ENCODE measurements at regions not wholly inside any gene's neighbourhood (a gene's known extent, or its start where the extent isn't known, plus 50 kb on each side); places are given as distances from the start of the nearest gene placed in this dataset.

DNA sequence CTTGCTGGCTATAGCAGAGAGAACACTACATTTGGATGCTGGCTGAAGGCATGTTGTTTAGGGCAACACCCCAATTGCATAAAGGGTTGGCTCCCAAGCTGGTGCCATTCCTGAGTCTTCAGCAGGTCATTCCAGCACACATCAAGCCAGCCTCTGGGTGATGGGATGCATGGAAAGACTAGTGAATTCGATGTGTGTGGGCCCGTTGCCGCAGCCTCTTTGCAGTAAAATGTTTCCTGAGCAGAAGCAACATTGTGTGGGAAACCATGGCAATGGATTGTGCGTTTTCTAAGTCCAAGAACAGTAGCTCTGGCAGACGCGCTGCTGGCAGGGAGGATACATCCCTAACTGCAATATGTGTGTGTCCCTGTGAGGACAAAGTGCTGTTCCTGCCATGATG is 142.4 kb upstream of the SLC24A3 start:
- Histone ChIP-seq H3K9ac (ENCODE audit: insufficient read length) (no peak overlapping the region), H3K27ac (no peak overlapping the region), H3K9me3 (ENCODE audit: low read depth, low read length) (no peaks in the 10 kb centered on the region)

GRCh38 chr20:19070681-19071445 is 141.6 kb upstream of the SLC24A3 start:
- Histone ChIP-seq H3K9me3 (ENCODE audit: low read depth, low read length) (no peaks in the 10 kb centered on the region), H3K4me3 (no peak overlapping the region), H3K9ac (ENCODE audit: insufficient read length) (no peak overlapping the region), H3K36me3 (ENCODE audit: insufficient read depth, low read length) (no peaks in the 10 kb centered on the region), H3K27ac (no peak overlapping the region)
- no peak for DNase-seq (ENCODE audit: low read depth, low spot score)
- TF ChIP-seq POLR2AphosphoS5 (IDR thresholded peaks at IDR 0.05; ENCODE audit: borderline replicate concordance, low read depth, low read length) (no peak), EZH2 (IDR thresholded peaks at IDR 0.05) (no peak), FOXP2 (optimal IDR thresholded peaks at IDR 0.05; ENCODE audit: control extremely low read depth, extremely low read length, insufficient read depth) (no peak)

More for the DNA sequence above, 142.4 kb upstream of the SLC24A3 start:
- no peaks in the 10 kb centered on the region for H3K36me3 ChIP-seq (ENCODE audit: insufficient read depth, low read length)
- TF ChIP-seq FOXP2 (optimal IDR thresholded peaks at IDR 0.05; ENCODE audit: control extremely low read depth, extremely low read length, insufficient read depth) (no peak), EZH2 (IDR thresholded peaks at IDR 0.05) (no peak)
- H3K4me3 ChIP-seq = no peak overlapping the region
- no peak for DNase-seq (ENCODE audit: low read depth, low spot score)

DNA sequence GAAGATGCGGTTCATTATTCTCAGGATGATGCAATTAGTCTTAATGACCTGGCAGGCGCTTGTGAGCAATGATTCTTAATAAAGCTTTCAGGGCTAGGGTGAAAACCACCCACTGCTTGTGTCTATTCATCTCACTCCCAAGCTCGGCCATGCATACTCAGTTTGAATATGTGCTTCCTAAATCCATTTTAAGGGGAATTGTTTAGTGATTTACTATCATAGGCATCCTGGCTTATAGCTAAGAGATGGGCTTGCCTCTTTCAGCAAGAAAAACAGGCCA is 141.1 kb upstream of the SLC24A3 start:
- Histone ChIP-seq H3K4me3 (no peak overlapping the region), H3K27ac (no peak overlapping the region), H3K9me3 (ENCODE audit: low read depth, low read length) (no peaks in the 10 kb centered on the region)

DNA sequence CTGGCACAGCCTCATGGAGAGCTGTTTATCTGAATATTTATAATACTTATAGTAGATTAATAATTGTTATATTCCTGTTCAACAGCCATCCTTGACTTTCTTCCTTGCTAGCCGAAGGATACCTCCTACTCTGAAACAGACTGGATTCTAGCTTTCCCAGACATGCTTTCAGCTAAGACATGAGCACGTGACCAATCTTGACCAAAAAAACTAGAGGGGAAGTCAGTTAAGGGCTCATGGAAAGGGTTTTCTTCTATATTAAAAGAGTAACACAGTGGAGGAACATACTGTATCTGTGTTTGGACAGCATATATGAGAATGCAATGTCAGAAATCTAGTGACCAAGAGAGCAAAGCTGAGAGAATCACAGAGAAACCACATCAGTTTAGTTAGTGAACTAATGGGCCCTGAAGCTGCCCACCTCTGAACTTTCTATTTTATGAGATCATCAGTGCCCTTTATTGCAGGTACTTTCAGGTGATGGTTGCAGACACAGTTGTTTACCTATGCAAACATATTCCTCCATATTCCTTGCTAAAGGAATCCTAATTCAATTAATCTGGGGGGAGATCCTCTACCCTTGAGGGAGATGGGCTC is 140.4 kb upstream of the SLC24A3 start:
- DNase-seq (ENCODE audit: low read depth, low spot score) = no peak
- no peaks in the 10 kb centered on the region for H3K36me3 ChIP-seq (ENCODE audit: insufficient read depth, low read length)

More for the DNA sequence above, 141.1 kb upstream of the SLC24A3 start:
- Histone ChIP-seq H3K9ac (ENCODE audit: insufficient read length) (no peak overlapping the region), H3K36me3 (ENCODE audit: insufficient read depth, low read length) (no peaks in the 10 kb centered on the region)
- TF ChIP-seq POLR2AphosphoS5 (IDR thresholded peaks at IDR 0.05; ENCODE audit: borderline replicate concordance, low read depth, low read length) (no peak), FOXP2 (optimal IDR thresholded peaks at IDR 0.05; ENCODE audit: control extremely low read depth, extremely low read length, insufficient read depth) (no peak)
- no peak for DNase-seq (ENCODE audit: low read depth, low spot score)

DNA sequence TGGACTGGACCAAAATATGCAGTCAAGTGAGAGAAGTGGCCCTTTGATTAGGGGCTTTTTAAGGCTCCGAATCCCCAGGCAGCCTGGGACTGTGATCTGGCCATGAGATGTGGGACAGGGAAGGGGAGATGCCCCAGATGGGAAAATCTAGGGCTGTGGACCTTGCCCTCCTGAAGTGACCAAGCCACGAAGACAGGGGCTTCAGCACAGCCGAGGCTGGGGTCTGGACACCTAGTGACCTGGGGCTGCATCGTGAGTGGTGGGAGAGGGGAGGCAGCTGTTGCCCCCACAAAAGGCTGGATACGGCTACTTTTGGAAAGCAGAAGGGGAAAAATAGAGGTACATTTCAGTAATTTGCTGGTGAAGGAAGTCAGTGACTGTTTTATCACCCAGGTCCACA is 139.5 kb upstream of the SLC24A3 start:
- DNase-seq (ENCODE audit: low read depth, low spot score) = no peak
- TF ChIP-seq POLR2AphosphoS5 (IDR thresholded peaks at IDR 0.05; ENCODE audit: borderline replicate concordance, low read depth, low read length) (no peak), FOXP2 (optimal IDR thresholded peaks at IDR 0.05; ENCODE audit: control extremely low read depth, extremely low read length, insufficient read depth) (no peak), EZH2 (IDR thresholded peaks at IDR 0.05) (no peak)
- Histone ChIP-seq H3K9ac (ENCODE audit: insufficient read length) (no peak overlapping the region), H3K4me3 (no peak overlapping the region), H3K36me3 (ENCODE audit: insufficient read depth, low read length) (no peaks in the 10 kb centered on the region), H3K9me3 (ENCODE audit: low read depth, low read length) (no peaks in the 10 kb centered on the region), H3K27ac (no peak overlapping the region)

More for the DNA sequence above, 140.4 kb upstream of the SLC24A3 start:
- H3K9ac ChIP-seq (ENCODE audit: insufficient read length) = no peak overlapping the region
- no peaks in the 10 kb centered on the region for H3K9me3 ChIP-seq (ENCODE audit: low read depth, low read length)
- TF ChIP-seq FOXP2 (optimal IDR thresholded peaks at IDR 0.05; ENCODE audit: control extremely low read depth, extremely low read length, insufficient read depth) (no peak), EZH2 (IDR thresholded peaks at IDR 0.05) (no peak), POLR2AphosphoS5 (IDR thresholded peaks at IDR 0.05; ENCODE audit: borderline replicate concordance, low read depth, low read length) (no peak)
- no peak overlapping the region for H3K4me3 ChIP-seq
- H3K27ac ChIP-seq = no peak overlapping the region

DNA sequence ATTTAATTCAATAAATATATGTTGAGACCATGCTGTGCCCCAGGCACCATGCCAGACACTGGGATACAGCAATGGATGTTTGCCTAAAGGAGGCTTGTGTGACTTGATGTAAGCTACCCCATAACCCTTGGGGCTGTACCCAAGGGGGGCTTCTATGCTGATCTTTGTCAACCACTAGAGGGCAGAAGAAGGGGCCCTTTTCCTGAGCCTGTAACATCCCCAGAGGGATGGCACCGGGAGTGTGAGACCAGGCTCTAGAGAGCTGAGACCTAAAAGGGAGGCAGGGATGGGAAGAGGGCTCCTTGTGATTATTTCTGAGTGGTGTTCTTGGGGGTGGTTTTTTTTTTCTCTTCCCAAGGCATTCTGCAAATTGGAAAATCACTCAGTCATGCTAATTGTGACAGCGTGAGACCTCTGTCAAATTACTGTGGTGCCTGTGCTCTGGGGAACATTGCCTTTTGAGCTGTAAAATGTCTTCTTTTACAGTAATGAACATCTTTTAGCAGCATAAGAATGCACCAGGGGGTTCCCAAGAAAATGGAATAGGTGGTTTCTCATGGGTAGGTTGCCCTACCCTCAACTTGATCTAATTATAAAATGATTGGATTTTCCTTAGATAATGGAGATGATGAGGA is 138.7 kb upstream of the SLC24A3 start:
- H3K9ac ChIP-seq (ENCODE audit: insufficient read length) = no peak overlapping the region
- no peak for DNase-seq (ENCODE audit: low read depth, low spot score)
- no peak overlapping the region for H3K4me3 ChIP-seq
- H3K27ac ChIP-seq = no peak overlapping the region
- H3K9me3 ChIP-seq (ENCODE audit: low read depth, low read length) = no peaks in the 10 kb centered on the region
- H3K36me3 ChIP-seq (ENCODE audit: insufficient read depth, low read length) = no peaks in the 10 kb centered on the region
- TF ChIP-seq FOXP2 (optimal IDR thresholded peaks at IDR 0.05; ENCODE audit: control extremely low read depth, extremely low read length, insufficient read depth) (no peak), EZH2 (IDR thresholded peaks at IDR 0.05) (no peak)

DNA sequence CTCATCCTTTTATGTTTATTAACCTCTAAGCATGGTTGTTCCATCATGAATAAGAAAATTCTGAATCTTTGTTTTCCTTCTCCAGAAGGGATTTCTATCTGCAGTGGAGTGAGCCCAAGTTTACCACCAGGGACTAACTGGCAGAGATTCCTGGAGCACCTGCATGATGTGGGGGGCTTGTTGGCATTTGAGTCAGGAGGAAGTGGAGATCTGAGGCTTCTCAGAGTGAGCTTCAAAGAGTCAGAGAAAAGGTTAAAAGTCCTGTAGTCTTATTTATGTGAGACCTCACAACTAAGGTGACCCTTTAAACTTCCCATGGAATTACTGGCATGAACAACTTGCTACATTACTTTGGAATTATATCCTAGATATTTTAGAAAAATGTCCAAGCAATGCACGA is 138.1 kb upstream of the SLC24A3 start:
- no peak for TF ChIP-seq EZH2 (IDR thresholded peaks at IDR 0.05)
- no peak for TF ChIP-seq POLR2AphosphoS5 (IDR thresholded peaks at IDR 0.05; ENCODE audit: borderline replicate concordance, low read depth, low read length)
- no peak for TF ChIP-seq FOXP2 (optimal IDR thresholded peaks at IDR 0.05; ENCODE audit: control extremely low read depth, extremely low read length, insufficient read depth)
- H3K9ac ChIP-seq (ENCODE audit: insufficient read length) = no peak overlapping the region

GRCh38 chr20:19074828-19075516 is 137.5 kb upstream of the SLC24A3 start:
- Histone ChIP-seq H3K9me3 (ENCODE audit: low read depth, low read length) (no peaks in the 10 kb centered on the region), H3K36me3 (ENCODE audit: insufficient read depth, low read length) (no peaks in the 10 kb centered on the region), H3K27ac (no peak overlapping the region), H3K4me3 (no peak overlapping the region), H3K9ac (ENCODE audit: insufficient read length) (no peak overlapping the region)
- TF ChIP-seq FOXP2 (optimal IDR thresholded peaks at IDR 0.05; ENCODE audit: control extremely low read depth, extremely low read length, insufficient read depth) (no peak), POLR2AphosphoS5 (IDR thresholded peaks at IDR 0.05; ENCODE audit: borderline replicate concordance, low read depth, low read length) (no peak), EZH2 (IDR thresholded peaks at IDR 0.05) (no peak)
- DNase-seq (ENCODE audit: low read depth, low spot score) = no peak

More for the DNA sequence above, 138.1 kb upstream of the SLC24A3 start:
- no peaks in the 10 kb centered on the region for H3K9me3 ChIP-seq (ENCODE audit: low read depth, low read length)
- no peaks in the 10 kb centered on the region for H3K36me3 ChIP-seq (ENCODE audit: insufficient read depth, low read length)
- DNase-seq (ENCODE audit: low read depth, low spot score) = no peak
- H3K4me3 ChIP-seq = no peak overlapping the region
- H3K27ac ChIP-seq = no peak overlapping the region
